ENCODE measurements at regions not wholly inside any gene's neighbourhood (a gene's known extent, or its start where the extent isn't known, plus 50 kb on each side); places are given as distances from the start of the nearest gene placed in this dataset.

DNA sequence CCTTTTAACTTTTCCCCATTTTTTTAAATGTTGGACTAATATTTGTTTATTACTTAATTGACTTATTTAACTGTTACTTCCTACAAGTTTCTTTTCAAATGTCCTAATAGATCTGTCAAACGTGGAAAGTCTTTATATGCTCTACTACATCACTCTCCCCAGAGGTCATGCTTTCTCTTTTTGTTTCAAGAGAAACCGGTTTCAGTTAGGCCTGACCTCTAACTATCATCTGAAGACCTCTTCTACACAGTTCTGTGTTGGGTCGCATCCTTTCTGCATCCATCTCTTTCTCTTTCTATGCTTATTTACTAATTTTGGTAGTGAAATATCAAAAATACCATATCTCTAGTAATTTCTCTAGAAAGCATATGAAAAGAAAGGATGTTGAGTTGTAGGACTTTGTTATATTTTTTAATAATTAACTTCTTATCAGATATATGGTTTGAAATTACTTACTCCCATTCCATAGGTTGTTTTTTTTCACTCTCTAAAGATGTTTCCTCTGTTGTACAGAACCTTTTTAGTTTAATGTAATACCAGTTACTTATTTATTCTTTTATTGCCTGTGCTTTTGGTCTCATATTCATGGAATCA lies 781.2 kb upstream of the ARPP21 start:
- TF ChIP-seq POLR2AphosphoS5 (IDR thresholded peaks at IDR 0.05) = no peak
- TF ChIP-seq, protein P1, sequence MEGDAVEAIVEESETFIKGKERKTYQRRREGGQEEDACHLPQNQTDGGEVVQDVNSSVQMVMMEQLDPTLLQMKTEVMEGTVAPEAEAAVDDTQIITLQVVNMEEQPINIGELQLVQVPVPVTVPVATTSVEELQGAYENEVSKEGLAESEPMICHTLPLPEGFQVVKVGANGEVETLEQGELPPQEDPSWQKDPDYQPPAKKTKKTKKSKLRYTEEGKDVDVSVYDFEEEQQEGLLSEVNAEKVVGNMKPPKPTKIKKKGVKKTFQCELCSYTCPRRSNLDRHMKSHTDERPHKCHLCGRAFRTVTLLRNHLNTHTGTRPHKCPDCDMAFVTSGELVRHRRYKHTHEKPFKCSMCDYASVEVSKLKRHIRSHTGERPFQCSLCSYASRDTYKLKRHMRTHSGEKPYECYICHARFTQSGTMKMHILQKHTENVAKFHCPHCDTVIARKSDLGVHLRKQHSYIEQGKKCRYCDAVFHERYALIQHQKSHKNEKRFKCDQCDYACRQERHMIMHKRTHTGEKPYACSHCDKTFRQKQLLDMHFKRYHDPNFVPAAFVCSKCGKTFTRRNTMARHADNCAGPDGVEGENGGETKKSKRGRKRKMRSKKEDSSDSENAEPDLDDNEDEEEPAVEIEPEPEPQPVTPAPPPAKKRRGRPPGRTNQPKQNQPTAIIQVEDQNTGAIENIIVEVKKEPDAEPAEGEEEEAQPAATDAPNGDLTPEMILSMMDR (IDR thresholded peaks at IDR 0.05 in 8 of 11, conservative IDR thresholded peaks at IDR 0.05 in 3 of 11) = no peak
- TF ChIP-seq POLR2A (IDR thresholded peaks at IDR 0.05) = no peak

Data from spleen (tissue), 7 donors.